Glomerular visceral epithelial cell (primary cell): ENCODE measurements at regions not wholly inside any gene's neighbourhood (a gene's known extent, or its start where the extent isn't known, plus 50 kb on each side); places are given as distances from the start of the nearest gene placed in this dataset.

Experiments
- DNase-seq: peaks from one replicate; pipeline ENCODE4 v3.0.0-alpha.2; 2016; ENCODE audit errors: extremely low spot score

DNA sequence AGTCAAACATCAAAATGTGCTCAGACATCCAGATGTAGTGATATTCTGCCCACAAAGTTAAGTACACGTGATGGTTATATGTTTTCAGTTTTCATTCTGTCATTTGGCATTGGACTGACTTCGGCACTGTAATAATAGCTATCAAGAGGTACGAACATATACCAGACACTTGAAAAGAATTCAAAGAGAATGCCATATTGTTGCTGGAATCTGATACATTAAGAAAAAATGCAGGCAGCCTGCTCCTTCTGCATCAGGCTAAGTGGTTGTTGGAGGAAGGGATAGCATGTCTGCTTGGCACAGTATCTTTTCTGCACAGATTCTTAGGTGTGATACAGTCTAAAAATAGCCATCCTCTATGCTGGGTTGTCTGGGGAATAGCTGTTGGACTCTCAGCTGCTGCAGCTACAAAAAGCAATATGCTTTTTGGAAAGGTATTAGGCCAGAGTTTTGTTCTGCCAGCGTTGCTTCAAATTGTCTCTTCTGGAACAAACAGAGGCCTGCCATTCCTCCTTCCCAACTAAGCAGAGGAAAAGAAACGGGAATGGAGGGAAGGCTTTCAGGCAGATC, 892.6 kb downstream of the TBC1D22A start:
- DNase-seq = no peak

DNA sequence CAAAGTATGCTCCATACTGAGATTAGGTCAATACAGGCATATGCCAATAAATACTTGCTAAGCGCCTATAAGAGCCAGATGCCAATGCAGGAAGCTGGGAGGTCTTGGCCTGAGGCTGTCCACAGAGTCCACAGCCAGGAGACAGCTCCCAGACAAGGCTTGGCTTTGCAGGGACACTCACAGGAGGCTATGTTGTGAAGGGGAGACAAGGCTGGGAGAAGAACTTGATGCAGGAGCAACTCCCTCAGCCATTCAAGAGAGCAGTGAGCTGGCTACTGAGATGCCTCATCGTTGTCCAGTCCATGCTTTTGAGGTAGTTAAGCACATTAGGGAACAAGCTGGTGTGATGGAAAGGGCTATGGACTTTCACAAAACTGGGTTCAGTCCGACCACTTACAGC, 891.5 kb downstream of the TBC1D22A start:
- DNase-seq = no peak

DNA sequence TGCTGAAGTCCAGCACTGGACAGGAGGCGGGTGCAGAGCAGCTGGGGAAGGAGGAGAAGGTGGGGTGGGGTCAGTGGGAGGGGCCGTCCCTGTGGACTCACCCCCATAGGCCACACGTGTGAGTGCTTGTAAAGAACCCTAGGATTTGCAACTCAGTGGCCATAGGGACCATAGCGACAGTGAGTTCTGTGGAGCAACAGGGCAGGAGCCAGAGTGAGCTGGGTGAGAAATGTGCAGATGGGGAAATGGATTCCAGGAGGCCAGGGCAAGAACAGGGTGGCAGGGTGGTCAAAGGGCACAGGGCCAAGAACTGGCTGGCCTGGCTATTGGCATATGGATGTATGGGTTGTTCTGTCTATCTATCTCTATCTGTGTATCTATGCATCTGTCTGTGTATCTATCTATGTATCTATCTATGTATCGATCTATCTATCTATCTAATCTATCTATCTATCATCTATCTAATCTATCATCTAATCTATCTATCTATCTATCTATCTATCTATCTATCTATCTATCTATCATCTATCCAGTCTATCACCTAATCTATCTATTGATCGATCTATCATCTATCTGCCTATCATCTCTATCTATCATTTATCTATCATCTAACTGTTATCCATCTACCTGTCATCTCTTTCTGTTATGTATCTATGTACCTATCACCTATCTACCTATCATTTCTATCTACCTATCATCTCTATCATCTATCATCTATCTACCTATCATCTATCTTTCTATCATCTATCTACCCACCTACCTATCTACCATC, 889.0 kb downstream of the TBC1D22A start:
- no peak for DNase-seq

DNA sequence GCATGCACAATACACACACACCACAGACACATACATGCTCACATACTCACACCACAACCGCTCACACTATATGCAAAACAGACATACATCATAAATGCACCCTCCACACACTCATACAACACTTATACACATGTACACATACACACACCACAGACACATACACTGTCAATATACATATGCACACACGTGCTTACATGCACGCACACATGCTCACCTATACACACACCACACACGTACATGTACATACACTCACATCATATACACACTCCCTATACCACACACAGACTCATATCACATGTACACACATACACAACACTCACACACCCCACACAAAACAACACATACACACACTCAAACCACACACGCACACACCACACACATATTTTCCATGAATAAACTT, 885.3 kb downstream of the TBC1D22A start:
- DNase-seq = no peak

DNA sequence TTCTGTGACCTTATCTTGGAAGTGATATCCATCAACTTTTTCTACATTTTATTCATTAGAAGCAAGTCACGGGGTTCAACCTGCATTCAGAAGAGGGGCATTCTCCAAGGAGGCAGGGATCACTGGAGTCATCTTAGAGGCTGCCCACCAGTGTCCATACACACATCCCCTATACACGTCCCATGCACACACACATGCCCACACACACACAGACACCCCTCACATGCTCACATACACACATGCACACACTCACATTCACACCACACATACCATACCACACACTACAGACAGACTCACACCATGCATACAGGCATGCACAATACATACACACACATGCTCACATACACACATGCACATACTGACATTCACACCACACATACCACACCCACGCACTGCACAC, 884.7 kb downstream of the TBC1D22A start:
- no peak for DNase-seq

DNA sequence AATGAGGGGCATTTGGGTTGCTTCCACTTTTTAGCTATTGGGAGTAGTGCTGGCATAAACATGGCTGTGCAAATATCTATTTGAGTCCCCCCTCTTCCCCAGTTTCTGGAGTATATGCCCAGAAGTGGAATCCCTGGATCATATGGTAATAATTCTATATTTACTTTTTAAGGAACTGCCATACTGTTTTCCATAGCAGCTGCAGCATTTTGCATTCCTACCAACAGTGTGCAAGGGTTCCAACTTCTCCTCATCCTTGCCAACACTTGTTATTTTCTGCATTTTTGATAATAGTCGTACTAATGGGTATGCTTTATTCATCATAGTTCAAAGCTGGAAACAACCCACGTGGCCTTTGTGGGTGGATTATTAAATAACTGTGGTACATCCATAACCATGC, 883.5 kb downstream of the TBC1D22A start:
- DNase-seq = no peak

DNA sequence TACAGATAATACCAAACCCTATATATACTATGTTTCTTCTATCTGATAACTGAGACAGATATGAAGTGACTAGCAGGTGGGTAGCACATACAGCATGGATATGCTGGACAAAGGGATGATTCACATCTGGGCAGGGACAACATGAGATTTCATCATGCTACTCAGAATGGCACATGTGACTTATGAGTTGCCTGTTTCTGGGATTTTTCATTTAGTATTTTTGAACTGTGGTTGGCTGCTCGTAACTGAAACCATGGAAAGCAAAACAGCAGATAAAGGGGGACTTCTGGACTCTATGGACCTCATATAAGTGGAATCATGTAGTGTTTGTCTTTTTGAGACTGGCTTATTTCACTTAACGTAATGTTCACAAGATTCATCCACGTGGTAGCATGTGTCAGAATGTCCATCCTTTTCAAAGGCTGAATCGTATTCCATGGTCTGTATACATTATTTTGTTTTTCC, 883.0 kb downstream of the TBC1D22A start:
- DNase-seq = no peak

DNA sequence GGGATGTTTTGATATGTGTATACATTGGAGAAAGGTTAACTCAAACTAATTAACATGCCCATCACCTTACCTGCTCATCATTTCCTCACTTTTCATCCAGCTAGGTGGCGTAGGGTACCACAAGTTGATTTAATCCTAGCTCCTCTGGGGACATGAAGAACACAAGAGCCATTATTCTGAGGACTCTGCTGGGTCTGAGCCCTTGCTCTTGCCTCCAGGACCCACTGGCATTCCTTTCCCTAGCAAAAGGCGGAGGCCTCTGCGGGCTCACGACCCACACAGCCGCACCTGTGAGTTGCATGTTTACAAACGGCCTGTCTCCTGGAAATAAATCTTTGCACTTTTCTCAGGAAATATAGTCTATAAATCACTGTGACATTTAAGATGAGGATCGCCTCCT, 871.9 kb downstream of the TBC1D22A start:
- DNase-seq = no peak

DNA sequence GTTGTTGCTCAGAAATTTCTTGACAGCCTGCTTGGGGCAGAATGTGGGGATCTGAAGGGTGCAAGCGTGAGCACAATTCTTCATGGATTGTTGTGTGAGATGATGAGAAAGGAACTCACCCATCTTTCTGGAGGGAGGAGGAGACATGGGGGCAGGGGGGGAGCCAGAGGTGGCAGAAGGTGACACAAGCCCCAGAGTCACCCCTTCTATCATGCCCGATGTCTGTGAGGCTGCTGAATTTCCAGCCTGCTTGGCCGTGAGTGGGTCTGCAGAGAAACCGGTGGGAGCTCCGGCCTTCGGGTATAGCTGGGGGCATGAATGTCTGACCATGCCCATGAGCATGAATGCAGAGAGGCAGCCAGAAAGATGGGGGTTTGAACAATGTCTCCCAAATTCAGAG, 870.7 kb downstream of the TBC1D22A start:
- DNase-seq = no peak

DNA sequence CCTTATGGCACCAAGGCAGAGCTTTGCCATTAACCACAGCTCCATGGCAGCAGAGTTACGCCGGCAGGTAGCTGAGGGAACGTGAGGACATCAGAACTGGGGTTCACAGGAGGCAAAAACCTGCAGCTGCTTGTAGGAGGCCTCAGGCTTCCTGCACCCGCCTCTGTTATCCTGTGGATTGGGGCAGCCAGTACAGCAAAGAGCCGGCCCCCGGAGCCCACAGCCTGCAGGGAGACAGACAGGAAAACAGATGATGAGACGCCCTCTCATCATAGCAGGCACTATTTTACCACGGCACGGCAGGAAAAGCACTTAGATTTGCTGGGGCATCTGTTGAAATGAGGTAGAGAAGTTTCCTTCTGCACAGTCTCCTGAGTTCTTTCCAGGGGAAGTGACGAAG, 870.3 kb downstream of the TBC1D22A start:
- no peak for DNase-seq

DNA sequence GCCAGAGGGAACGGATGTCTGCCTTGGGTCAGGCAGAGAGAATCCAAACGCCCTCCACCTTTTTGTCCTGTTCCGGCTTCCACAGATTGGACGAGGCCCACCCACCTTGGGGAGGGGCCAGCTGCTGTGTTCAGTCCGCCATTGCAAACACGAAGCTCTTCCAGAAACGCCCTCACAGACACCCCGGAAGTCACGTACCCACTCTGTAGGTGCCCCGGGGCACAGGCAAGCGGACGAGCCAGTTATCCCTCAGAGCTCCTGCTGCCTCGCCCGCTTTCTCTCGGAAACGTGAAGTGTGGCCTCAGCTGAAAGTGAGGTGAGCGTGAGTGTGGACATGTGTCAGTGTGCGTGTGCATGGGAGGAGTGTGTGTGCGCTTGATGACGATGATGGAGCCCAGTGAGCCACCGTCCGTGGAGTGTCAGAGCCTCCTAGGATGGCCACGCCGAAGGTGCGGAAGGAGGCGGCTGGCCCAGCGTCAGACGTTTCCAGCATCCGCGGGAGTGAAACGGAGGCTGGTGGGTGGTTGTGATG, 869.2 kb downstream of the TBC1D22A start:
- DNase-seq = no peak

DNA sequence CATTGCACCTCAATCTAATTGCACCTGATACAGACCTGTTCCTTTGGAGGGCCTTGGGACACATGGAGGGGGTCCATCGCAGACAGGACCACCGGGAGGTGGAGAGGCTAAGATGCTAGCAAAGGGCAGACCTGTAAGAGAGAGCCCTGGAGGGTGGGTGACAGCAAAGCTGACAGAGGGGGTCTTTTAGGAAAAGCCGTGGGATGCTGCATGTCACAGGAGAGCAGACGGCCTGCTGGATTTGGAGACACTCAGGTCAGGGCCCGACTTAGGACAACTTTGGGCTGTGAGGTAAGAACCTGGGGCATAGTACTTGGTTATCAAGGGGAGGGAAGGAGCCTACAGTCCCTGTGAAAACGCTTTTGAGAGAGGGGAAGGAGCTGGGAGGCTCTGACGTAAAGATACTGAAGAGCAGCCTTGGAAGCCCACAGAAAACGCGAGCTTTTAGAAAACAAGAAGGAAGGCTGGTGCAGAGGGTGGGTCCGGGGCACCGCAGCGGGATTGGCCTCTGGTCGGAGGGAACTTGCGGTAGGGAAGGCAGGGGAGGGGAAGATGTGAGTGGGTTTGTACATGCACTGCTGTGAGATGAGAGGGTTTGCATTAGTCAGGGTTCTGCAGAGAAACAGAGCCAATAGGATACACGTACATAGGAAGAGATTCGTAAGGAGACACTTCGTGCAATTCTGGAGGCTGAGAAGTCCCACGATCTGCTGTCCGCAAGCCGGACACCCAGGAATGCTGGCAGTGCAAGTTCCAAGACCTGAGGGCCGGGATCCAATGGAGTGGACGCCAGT, 868.5 kb downstream of the TBC1D22A start:
- no peak for DNase-seq

DNA sequence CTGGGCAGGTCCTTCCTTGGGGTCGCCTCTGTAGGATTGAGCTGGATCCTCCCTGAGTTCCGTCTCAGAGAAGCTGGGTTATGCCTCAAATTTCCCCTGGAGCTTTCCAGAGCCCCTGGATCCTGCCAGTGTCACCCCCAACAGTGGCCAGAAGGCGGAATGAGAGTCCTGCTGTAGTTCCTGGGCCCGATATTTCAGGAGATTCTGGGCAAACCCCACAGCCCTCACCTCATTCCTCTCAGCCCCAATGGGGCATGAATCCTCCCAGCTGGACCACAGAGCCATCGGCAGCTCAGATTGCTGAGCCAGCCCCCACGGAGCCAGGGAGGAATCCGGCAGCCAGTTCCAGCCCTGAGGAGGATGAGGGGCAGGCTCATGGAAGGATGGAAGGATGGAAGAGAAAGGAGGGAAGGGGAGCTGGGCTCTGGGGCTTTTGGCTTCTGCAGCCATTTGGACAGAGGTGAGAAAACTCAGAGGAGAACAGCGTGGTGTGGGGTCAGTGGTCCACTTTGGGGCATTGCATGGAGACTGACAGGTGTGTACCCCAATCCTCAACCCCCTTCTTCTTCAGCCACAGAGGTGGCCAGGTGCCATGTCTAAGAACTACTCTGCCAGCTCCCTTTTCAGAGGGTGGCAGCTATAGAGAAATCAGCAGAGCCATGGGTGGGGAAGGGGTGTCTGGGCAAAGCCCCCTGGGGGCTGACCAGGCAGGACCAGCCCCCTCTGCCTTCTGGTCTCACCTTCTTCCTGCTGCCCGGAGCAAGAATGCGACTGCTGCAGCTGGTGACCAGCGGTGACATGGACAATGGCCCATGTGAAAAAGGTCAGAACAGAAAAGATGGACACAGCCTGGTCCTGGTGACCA, 867.6 kb downstream of the TBC1D22A start:
- DNase-seq = no peak

DNA sequence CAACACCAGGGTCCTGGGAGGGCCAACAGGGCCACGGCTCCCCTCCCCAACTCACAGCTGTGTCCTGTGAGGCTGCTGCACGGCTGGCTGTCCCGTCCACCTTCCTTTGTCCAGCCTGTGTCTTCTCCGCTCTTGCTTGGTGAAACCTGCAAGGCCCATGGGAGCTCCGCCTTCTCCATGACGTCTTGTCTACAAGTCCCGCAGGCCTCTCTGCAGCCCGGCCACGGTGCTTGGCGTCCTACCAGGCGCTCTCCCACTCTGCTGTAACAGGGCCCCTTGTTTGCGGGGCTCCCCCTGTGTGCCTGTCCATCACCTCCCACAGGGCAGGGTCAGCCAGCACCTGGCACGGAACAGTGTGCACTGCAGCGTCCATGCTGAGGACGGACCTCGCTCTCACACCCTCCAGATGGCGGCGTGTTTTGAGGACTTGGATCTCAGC, 866.8 kb downstream of the TBC1D22A start:
- no peak for DNase-seq

DNA sequence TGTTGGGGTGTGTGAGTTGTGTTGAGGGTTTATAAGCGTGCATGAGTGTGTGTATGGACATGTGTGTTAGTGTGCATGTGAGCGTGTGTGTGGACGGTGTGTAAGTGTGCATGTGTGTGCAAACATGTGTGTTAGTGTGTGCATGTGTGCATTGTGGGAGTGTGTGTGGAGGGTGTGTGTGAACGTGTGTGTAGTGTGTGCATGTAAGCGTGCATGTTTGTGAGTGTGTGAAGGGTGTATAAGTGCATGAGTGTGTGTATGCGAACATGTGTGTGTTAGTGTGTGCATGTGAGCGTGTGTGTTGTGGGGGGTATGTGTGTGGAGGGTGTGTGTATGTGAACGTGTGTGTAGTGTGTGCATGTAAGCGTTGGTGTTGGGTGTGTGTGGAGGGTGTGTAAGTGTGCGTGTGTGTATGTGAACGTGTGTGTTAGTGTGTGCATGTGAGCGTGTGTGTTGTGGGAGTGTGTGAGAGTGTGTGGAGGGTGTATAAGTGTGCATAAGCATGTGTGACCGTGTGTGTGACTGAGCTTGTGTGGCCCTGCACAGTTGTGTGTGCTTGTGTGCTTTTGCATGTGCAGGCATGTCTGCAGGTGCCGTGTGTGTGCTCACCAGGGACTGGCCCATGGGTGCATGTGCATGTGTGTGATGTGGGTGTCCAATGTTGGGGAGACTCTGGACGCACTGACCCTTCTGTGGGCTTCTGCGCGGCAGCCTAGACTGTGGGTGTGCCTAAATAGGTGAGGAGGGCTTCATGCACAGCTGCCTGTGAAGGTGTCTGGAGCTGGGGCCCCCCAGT, 866.2 kb downstream of the TBC1D22A start:
- DNase-seq = no peak

DNA sequence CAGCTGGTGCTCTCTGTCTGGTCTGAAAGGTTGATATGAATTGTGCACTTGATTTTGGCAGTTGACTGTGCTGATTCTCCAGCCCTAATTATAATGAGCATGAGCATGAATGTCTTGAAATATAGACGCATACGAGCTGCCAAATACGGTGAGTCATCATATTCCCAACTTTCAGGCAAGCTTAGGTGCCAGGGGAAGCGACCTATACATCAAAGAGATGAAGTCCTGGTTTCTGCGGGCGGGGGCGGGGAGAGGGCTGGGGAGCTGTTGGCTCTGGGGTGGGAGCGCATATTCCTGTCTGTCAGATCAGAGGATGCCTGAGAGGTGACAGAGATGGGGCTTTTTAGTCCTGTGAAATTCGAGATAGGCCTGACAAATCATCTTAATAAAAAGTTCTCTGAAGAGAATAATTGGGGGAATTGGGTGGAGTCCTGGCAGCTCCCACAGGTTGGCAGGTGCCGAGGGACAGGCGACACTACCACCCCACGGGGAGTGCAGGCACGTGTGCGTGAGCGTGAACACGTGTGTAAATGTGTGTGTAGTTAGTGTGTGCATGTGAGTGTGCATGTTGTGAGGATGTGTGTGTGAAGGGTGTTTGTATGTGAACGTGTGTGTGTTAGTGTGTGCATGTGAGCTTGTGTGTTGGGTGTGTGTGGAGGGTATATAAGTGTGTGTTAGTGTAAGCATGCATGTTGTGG, 865.3 kb downstream of the TBC1D22A start:
- no peak for DNase-seq

DNA sequence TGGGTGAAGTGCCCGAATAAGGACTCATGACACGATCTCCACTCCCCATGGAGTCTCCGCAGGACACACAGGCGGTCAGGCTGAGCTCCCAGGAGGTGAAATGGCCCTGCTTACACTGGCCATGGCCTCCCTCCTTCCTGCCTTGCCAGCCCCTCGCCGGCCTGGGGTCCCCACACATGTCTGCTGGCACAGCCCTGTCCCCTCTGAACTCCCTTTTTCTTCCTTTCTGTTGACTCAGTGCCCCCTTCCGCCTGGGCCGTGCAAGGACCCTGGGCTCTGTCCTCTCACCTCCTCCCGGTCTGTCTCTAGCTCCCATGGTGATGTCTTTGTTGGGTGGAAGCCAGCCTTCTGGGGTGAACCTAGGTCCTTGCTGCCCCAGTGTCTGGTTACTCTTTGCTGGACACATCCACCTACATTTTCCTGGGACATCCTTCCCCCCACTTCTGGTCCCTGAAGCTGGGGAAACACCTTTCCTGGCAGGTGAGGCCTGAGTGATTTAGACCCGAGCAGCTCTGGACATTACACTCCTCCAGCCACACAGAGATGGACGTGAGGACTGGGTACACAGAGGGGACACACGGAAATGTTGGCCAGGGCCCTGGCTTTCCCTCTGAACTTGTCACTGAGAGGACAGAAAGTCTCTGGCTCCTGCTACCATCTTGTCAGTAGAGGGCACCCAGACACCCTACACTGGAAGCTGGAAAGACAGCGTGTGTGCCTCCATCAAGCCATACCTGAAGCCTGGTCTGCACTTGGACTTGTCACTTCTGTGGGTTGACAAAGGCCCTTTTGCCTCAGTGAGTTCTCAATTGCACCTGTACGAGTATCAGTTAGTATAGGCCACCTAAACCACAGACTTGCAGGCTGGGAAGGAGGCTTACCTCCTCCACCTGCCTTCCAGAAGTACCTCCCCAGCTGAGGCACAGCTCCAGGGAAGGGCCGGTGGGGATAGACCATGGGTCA, 864.3 kb downstream of the TBC1D22A start:
- DNase-seq = no peak

DNA sequence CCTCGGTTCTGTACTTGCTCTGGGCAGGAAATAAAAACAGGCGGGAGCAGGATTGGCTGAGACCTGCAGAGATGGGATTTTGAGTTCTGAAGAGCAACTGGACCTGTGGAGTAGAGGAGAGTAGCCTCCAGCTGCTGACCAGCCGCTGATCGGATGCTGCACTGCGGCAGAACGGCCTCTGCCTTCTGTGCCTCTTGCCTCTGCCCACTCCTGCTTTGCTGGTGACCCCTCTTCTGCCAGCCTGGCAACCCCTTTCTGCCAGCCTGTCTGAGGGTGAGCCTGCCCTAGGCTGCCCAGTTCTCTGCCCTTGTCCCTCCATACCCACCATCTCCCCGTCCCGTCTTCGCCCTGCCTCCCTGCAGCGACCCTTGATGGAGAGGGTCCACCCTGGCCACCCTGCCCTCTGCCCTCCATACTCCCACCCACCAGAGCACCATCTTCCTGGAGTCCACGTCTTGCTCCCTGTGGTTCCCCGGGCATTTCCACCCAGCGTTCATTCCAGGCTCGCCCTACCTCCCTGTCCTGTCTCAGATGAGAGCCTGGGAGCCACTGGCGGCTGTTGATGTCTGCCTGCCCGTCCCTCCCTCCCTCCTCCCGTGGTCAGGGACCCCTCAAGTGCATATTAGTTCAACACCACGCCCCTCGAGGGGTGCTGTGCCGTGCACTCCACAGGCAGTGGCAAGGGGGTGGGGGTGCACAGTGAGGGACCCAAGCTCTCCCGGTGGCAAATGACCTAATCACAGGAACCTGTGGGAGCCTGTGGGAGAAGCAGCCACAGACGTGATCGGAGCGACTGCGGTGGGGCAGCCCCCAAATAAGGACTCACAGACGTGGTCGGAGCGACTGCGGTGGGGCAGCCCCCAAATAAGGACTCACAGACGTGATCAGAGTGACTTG, 863.3 kb downstream of the TBC1D22A start:
- DNase-seq = no peak
